ENCODE measurements at regions not wholly inside any gene's neighbourhood (a gene's known extent, or its start where the extent isn't known, plus 50 kb on each side); places are given as distances from the start of the nearest gene placed in this dataset.

DNA sequence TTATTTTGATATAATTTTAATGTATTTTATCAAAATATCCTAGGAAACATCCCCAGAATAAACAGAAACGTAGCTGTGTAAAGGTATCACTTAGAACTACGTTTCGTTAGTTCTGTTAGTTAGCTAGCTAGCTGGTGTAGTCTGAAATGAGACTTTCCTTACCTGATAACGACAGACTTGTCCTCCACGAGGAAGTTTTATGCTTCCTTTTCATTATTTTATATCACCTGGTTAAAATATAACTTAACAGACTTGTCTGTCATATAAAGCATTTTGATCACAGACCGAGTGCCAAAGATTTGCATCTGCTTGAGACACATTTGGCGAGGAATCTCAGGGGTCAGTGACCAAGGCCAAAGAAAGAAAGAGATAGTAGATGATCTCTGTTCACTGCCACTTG, 829.5 kb downstream of the VGLL3 start:
- no peak for DNase-seq

DNA sequence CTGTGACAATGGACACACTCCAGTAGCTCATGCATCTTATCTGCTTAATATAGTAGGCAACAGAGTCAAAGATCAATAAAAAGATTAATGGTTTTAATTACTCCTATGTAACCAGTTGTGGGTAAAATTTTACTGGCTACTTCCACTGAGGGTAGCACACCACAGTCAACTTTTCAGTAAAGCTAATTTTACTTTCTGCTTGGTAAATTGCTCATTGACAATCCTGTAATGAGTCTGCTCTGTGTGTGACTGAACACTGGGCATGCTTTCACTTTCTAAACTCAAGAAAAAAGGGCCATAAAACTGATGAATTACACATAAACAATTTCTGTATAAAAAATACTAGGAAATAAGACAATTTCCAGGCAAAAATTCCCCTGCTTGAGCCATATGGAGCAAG, 838.3 kb downstream of the VGLL3 start:
- DNase-seq = no peak

DNA sequence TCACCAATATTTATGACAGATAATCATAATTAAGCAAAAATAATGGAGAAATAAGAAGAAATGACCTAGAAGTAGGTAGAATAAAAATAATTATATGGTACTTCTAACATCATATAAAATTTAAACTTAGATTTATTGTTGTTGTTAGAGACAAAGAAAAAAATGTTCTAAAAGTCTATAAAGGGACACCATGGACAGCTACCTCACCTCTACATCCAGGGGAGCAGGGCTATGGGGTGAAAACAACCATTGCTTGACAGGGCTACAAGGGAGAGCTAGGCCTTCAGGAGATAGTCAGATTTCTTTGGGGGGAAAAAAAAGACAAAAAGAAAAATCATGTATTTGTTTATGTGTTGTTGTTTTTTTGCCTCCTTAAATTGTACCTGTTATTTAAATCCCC, 841.9 kb downstream of the VGLL3 start:
- no peak for DNase-seq

DNA sequence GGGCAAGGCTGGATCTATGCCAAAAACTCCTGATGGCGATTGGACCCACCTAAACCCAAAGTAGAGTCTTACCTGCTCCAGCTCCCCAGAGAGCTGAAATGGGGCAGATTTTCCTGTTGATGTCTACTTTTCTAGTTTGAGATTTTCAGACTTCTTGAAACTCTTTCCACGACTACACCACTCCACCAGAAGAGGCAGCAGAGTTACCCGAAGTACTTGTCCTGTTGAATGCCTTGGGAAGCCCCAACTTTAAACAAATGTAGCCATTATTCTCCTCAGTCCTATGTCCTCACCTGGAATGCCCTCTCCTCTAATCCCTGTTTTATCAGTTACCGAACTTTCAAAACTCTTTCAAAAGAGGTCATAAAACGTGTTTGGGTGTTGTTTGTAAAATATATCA, 843.8 kb downstream of the VGLL3 start:
- no peak for DNase-seq

DNA sequence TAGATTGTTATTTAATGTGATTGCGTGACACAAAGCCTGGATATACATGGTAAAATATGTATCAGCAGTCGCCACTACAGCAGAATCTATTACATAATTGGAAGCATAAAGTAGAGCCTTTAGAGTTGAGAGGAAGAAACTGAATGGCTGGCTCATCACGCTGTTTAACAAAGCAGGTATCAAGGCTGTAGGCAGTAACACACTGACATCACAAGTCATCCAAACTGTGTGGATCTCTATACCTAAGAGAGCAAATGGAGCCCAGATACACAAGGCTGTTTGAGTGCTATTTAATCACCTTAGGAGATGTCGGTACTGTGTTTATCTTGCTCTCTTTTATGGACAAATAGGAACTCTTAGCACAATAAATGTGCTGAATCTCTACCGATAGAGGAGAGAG, 864.4 kb downstream of the VGLL3 start:
- DNase-seq = no peak

All from inflammatory macrophage treated with lipopolysaccharide for 1 hour (primary cell).